ENCODE measurements at regions not wholly inside any gene's neighbourhood (a gene's known extent, or its start where the extent isn't known, plus 50 kb on each side); places are given as distances from the start of the nearest gene placed in this dataset.

DNA sequence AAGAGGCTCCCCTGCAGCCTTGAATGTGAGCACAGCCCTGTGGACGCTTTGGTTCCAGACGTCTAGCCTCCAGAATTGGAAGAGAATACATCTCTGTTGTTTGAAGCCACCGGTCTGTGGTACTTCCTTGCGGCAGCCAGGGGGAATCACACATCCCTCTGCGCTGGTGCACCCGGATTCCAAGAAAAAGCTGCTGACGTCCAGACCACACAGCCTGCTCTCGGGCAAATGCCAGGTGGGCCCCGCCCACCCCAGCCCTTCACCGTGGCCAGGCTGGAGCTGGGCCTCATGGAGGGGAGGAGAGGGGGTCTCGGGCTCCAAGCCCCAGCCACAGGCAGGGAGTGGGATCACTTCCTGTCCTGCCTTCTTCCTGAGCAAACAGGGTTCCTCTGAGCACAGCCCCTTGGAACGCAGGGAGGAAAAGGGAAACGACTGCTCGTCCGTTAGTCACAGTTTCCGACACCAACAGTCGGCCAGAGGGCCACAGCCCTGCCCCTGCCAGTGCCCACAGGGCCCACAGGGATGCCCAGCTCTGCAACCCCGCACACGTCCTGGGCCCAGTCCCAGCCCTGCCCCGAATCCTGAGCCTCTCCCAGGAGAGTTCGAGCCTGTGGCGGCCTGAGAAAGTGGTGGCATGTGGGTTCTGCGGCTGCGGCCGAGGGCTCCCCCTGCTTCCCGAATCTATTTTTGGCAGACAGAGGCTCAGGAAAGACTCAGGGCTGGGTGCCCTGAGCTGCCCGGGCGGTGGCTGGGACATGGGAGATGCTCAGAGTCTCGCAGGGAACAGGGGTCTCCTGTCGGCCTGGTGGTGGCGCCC is 85.3 kb downstream of the RFLNA start:
- peak; percentile 82 for DNase-seq (ENCODE audit: low read depth)
- H3K4me3 ChIP-seq (ENCODE audit: low read depth, low read length), result no peak overlapping the region
- in situ Hi-C loops (cut with HindIII; ENCODE audit: low sequenced_read_pairs), result no loop called here
- TF ChIP-seq CTCF (IDR thresholded peaks at IDR 0.05; ENCODE audit: low read depth, low read length, missing control alignments), result peak; percentile 70

GRCh38 chr12:124379379-124379937 is 84.6 kb downstream of the RFLNA start:
- no peak overlapping the region for H3K4me3 ChIP-seq (ENCODE audit: low read depth, low read length)
- DNase-seq (ENCODE audit: low read depth), result no peak
- in situ Hi-C loops (cut with HindIII; ENCODE audit: low sequenced_read_pairs), result no loop called here
- no peak for TF ChIP-seq CTCF (IDR thresholded peaks at IDR 0.05; ENCODE audit: low read depth, low read length, missing control alignments)

DNA sequence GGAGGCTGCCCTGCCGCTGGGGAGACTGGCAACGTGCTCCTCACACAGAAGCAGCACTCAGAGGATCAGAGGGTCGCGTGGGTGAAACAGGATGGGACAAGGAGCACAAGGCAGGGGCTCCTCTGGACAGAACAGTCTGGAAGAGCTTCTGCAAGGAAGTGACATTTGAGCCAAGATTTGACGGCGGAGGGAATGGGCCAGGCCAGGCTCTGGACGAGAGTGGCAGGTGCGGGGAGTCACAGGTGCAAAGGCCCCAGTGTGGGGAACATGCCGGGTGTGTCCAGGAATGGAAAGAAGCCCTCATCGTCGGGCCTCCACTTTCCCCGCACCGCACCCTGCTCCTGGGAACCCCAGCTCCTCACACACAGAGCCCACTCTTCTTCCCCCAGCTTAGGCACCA is 84.0 kb downstream of the RFLNA start:
- DNase-seq (ENCODE audit: low read depth), result no peak
- no peak for TF ChIP-seq CTCF (IDR thresholded peaks at IDR 0.05; ENCODE audit: low read depth, low read length, missing control alignments)
- in situ Hi-C loops (cut with HindIII; ENCODE audit: low sequenced_read_pairs), result no loop called here
- no peak overlapping the region for H3K4me3 ChIP-seq (ENCODE audit: low read depth, low read length)

DNA sequence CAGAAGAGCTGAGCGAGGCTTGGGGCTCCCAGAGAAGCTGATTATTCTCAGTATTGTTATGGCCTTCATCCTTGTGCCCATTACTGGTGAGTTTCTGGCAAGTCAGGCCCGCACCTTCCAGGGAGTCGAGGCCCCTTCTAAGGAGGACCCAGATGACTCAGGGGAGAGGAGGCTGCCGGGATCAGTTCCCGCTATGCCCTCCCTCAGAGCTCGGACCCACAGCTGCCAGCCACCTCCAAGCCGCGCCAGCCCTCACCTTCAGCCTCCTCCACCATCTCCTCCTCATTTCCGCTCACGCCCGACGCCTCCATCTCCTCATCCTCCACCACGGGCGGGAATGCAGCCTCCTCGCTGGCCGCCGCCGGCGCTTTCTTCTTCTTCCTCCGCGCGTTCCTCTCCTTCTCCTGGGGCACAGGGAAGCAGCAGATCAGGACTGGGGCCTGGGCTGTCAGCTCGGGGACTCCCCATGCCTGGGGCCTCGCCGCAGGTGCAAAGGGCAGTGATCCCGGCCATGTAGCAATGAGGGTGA is 83.2 kb downstream of the RFLNA start:
- no peak for TF ChIP-seq CTCF (IDR thresholded peaks at IDR 0.05; ENCODE audit: low read depth, low read length, missing control alignments)

GRCh38 chr12:124376435-124376834 is 81.5 kb downstream of the RFLNA start:
- no peak for TF ChIP-seq CTCF (IDR thresholded peaks at IDR 0.05; ENCODE audit: low read depth, low read length, missing control alignments)
- in situ Hi-C loops (cut with HindIII; ENCODE audit: low sequenced_read_pairs), result no loop called here

More for the DNA sequence above, 83.2 kb downstream of the RFLNA start:
- in situ Hi-C loops (cut with HindIII; ENCODE audit: low sequenced_read_pairs), result no loop called here
- DNase-seq (ENCODE audit: low read depth), result no peak
- no peak overlapping the region for H3K4me3 ChIP-seq (ENCODE audit: low read depth, low read length)

GRCh38 chr12:124375789-124376175 is 80.9 kb downstream of the RFLNA start:
- no peak for TF ChIP-seq CTCF (IDR thresholded peaks at IDR 0.05; ENCODE audit: low read depth, low read length, missing control alignments)
- no peak for DNase-seq (ENCODE audit: low read depth)
- H3K4me3 ChIP-seq (ENCODE audit: low read depth, low read length), result no peak overlapping the region
- in situ Hi-C loops (cut with HindIII; ENCODE audit: low sequenced_read_pairs), result no loop called here

More at GRCh38 chr12:124376435-124376834, 81.5 kb downstream of the RFLNA start:
- no peak overlapping the region for H3K4me3 ChIP-seq (ENCODE audit: low read depth, low read length)
- DNase-seq (ENCODE audit: low read depth), result no peak
